ENCODE measurements at regions not wholly inside any gene's neighbourhood (a gene's known extent, or its start where the extent isn't known, plus 50 kb on each side); places are given as distances from the start of the nearest gene placed in this dataset.
A peak's percentile ranks its signal among the peaks of the same experiment; 100 is the strongest.

DNA sequence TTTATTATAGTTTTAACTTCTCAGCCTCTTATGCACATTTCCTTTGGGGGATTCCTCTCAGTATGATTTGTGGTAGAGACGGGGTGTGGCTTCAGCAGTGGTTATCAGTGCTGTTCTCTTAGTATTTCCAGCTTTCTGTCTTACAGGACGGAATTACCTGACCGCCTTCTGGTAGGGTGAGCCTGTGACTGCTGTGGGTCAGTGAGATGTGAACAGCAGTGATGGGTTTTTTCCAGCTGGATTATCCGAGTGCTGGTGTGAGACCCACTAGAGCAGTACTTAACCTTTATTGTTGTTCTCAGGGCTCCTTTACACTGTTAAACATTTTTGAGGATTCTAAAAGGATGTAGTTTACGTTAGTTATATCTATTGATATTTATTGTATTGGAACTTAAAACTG lies 135.2 kb downstream of the SLIT2 start:
- Mint-ChIP-seq H3K36me3 (ENCODE audit: insufficient read depth) (no peaks in the 10 kb centered on the region), H3K4me3 (no peak overlapping the region), H3K27me3 (no peaks in the 10 kb centered on the region), H3K27ac (ENCODE audit: low read depth) (no peak overlapping the region), H3K4me1 (no peaks in the 10 kb centered on the region), H3K9me3 (no peaks in the 10 kb centered on the region)
- ATAC-seq (replicated peaks; ENCODE audit: extremely low read depth, poor library complexity, severe bottlenecking) (no peak), DNase-seq (ENCODE audit: low spot score in 2 of 2) (no peak)

GRCh38 chr4:20391198-20391597 lies 139.5 kb downstream of the SLIT2 start:
- H3K4me3 Mint-ChIP-seq, result no peak overlapping the region
- H3K9me3 Mint-ChIP-seq, result no peaks in the 10 kb centered on the region
- H3K27ac Mint-ChIP-seq (ENCODE audit: low read depth), result no peak overlapping the region
- H3K27me3 Mint-ChIP-seq, result no peaks in the 10 kb centered on the region
- no peaks in the 10 kb centered on the region for H3K36me3 Mint-ChIP-seq (ENCODE audit: insufficient read depth)
- DNase-seq (ENCODE audit: low spot score in 2 of 2) (no peak), ATAC-seq (replicated peaks; ENCODE audit: extremely low read depth, poor library complexity, severe bottlenecking) (no peak)
- no peaks in the 10 kb centered on the region for H3K4me1 Mint-ChIP-seq

- H3K36me3 Mint-ChIP-seq (ENCODE audit: insufficient read depth), result no peaks in the 10 kb centered on the region
- no peak for DNase-seq (ENCODE audit: low spot score in 2 of 2)
- no peak overlapping the region for H3K27ac Mint-ChIP-seq (ENCODE audit: low read depth)
- no peak overlapping the region for H3K4me3 Mint-ChIP-seq
- H3K27me3 Mint-ChIP-seq, result no peaks in the 10 kb centered on the region
- no peaks in the 10 kb centered on the region for H3K9me3 Mint-ChIP-seq
- no peak for ATAC-seq (replicated peaks; ENCODE audit: extremely low read depth, poor library complexity, severe bottlenecking)
- H3K4me1 Mint-ChIP-seq, result no peaks in the 10 kb centered on the region
Observed at GRCh38 chr4:20391912-20392311, 140.2 kb downstream of the SLIT2 start.

DNA sequence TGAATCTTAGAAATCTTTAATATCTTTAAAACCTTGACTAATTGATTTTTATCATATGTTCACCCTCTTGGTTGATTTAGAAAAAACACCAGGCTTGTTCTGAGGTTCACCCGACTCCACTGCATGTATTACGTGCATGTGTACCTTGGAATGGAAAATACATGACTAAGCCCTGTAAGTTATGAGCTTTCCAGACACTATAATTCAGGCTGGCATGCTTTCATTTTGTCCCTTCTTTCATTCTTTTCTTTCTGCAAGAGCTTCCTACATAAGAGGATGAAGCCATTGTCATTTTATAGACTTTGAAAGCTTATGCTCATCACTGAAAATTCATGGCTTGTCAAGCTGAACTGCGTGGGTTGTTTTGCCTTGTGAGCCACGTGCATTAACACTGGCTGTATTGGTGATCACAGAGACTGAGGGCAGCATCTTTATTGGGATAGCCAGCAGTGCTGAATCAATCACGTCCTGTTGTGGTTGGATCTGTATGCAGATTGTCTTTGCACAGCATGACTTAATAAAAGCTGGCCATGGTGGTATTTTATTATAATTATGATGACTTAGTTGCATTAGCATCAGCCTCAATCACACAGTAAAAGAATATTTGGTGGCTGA lies 141.9 kb downstream of the SLIT2 start:
- Mint-ChIP-seq H3K9me3 (no peaks in the 10 kb centered on the region), H3K27ac (ENCODE audit: low read depth) (no peak overlapping the region), H3K4me1 (no peaks in the 10 kb centered on the region), H3K36me3 (ENCODE audit: insufficient read depth) (no peaks in the 10 kb centered on the region), H3K4me3 (no peak overlapping the region), H3K27me3 (no peaks in the 10 kb centered on the region)
- ATAC-seq (replicated peaks; ENCODE audit: extremely low read depth, poor library complexity, severe bottlenecking), result no peak
- no peak for DNase-seq (ENCODE audit: low spot score in 2 of 2)

- H3K9me3 Mint-ChIP-seq, result no peaks in the 10 kb centered on the region
- ATAC-seq (replicated peaks; ENCODE audit: extremely low read depth, poor library complexity, severe bottlenecking) (no peak), DNase-seq (ENCODE audit: low spot score in 2 of 2) (no peak)
- H3K27ac Mint-ChIP-seq (ENCODE audit: low read depth), result no peak overlapping the region
- H3K4me3 Mint-ChIP-seq, result no peak overlapping the region
- H3K27me3 Mint-ChIP-seq, result no peaks in the 10 kb centered on the region
- H3K4me1 Mint-ChIP-seq, result no peaks in the 10 kb centered on the region
- H3K36me3 Mint-ChIP-seq (ENCODE audit: insufficient read depth), result no peaks in the 10 kb centered on the region
Observed at GRCh38 chr4:20394512-20394911, 142.8 kb downstream of the SLIT2 start.

- ATAC-seq (replicated peaks; ENCODE audit: extremely low read depth, poor library complexity, severe bottlenecking), result no peak
- no peak overlapping the region for H3K27ac Mint-ChIP-seq (ENCODE audit: low read depth)
- no peak for DNase-seq (ENCODE audit: low spot score in 2 of 2)
- H3K9me3 Mint-ChIP-seq, result no peaks in the 10 kb centered on the region
- no peaks in the 10 kb centered on the region for H3K27me3 Mint-ChIP-seq
- no peaks in the 10 kb centered on the region for H3K36me3 Mint-ChIP-seq (ENCODE audit: insufficient read depth)
- H3K4me1 Mint-ChIP-seq, result no peaks in the 10 kb centered on the region
- no peak overlapping the region for H3K4me3 Mint-ChIP-seq
Observed at GRCh38 chr4:20395160-20395773, 143.6 kb downstream of the SLIT2 start.

DNA sequence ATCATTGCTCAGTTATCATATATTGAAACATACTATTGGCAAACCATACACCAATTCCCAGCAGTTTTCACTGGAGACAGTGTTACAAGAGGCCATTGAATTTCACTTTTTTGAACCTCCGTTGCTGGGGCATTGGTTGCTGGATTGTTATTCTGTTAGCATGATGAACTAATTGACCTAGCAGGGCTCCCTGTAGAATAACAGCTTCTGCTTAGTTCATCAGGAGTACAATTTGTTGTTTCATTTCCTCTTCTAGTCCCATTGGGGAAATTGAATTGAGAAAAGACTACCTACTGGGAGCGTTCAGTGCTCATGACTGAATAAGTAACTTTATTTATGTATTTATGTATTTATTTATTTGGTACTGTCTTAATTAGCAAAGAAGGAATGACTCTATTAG lies 151.6 kb downstream of the SLIT2 start:
- Mint-ChIP-seq H3K27ac (ENCODE audit: low read depth) (no peak overlapping the region), H3K9me3 (no peaks in the 10 kb centered on the region), H3K4me3 (no peak overlapping the region), H3K36me3 (ENCODE audit: insufficient read depth) (no peaks in the 10 kb centered on the region), H3K4me1 (no peaks in the 10 kb centered on the region), H3K27me3 (no peaks in the 10 kb centered on the region)
- DNase-seq (ENCODE audit: low spot score in 2 of 2) (no peak), ATAC-seq (replicated peaks; ENCODE audit: extremely low read depth, poor library complexity, severe bottlenecking) (no peak)

GRCh38 chr4:20403846-20404245 lies 152.1 kb downstream of the SLIT2 start:
- no peaks in the 10 kb centered on the region for H3K27me3 Mint-ChIP-seq
- H3K4me3 Mint-ChIP-seq, result no peak overlapping the region
- DNase-seq (ENCODE audit: low spot score in 2 of 2), result no peak
- H3K9me3 Mint-ChIP-seq, result no peaks in the 10 kb centered on the region
- ATAC-seq (replicated peaks; ENCODE audit: extremely low read depth, poor library complexity, severe bottlenecking), result no peak
- no peaks in the 10 kb centered on the region for H3K36me3 Mint-ChIP-seq (ENCODE audit: insufficient read depth)
- no peaks in the 10 kb centered on the region for H3K4me1 Mint-ChIP-seq
- H3K27ac Mint-ChIP-seq (ENCODE audit: low read depth), result no peak overlapping the region

- H3K9me3 Mint-ChIP-seq, result no peaks in the 10 kb centered on the region
- ATAC-seq (replicated peaks; ENCODE audit: extremely low read depth, poor library complexity, severe bottlenecking) (no peak), DNase-seq (ENCODE audit: low spot score in 2 of 2) (no peak)
- H3K27ac Mint-ChIP-seq (ENCODE audit: low read depth), result no peak overlapping the region
- H3K27me3 Mint-ChIP-seq, result no peaks in the 10 kb centered on the region
- no peaks in the 10 kb centered on the region for H3K36me3 Mint-ChIP-seq (ENCODE audit: insufficient read depth)
- no peaks in the 10 kb centered on the region for H3K4me1 Mint-ChIP-seq
- no peak overlapping the region for H3K4me3 Mint-ChIP-seq
Observed at GRCh38 chr4:20408611-20409010, 156.9 kb downstream of the SLIT2 start.

GRCh38 chr4:20412072-20412471 lies 160.4 kb downstream of the SLIT2 start:
- ATAC-seq (replicated peaks; ENCODE audit: extremely low read depth, poor library complexity, severe bottlenecking) (no peak), DNase-seq (ENCODE audit: low spot score in 2 of 2) (no peak)
- H3K27me3 Mint-ChIP-seq, result no peaks in the 10 kb centered on the region
- no peak overlapping the region for H3K27ac Mint-ChIP-seq (ENCODE audit: low read depth)
- H3K9me3 Mint-ChIP-seq, result no peaks in the 10 kb centered on the region
- H3K4me3 Mint-ChIP-seq, result no peak overlapping the region
- no peaks in the 10 kb centered on the region for H3K4me1 Mint-ChIP-seq
- H3K36me3 Mint-ChIP-seq (ENCODE audit: insufficient read depth), result no peaks in the 10 kb centered on the region

DNA sequence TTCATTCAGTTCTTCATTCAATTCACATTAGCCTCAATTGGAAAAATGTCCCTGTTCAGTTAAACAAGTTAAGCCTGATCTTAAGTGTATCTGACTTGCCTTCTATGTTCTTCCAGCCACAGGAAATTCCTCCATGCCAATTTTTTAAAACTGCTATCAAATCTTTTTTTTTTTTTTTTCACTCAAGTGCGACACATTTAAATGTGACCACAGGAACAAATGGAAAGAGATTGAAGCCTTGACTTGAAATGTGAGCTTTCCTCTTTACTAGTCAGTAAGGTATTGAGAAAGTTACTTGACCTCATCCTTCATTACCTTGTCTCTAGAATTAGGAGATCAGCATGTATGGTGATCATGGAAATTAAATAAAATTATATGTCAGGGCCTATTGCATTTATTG lies 165.1 kb downstream of the SLIT2 start:
- Mint-ChIP-seq H3K36me3 (ENCODE audit: insufficient read depth) (no peaks in the 10 kb centered on the region), H3K27ac (ENCODE audit: low read depth) (no peak overlapping the region), H3K4me3 (no peak overlapping the region), H3K27me3 (no peaks in the 10 kb centered on the region), H3K4me1 (no peaks in the 10 kb centered on the region), H3K9me3 (no peaks in the 10 kb centered on the region)
- ATAC-seq (replicated peaks; ENCODE audit: extremely low read depth, poor library complexity, severe bottlenecking) (no peak), DNase-seq (ENCODE audit: low spot score in 2 of 2) (no peak)

- no peaks in the 10 kb centered on the region for H3K9me3 Mint-ChIP-seq
- peak; percentile 74 for ATAC-seq (replicated peaks; ENCODE audit: extremely low read depth, poor library complexity, severe bottlenecking)
- no peaks in the 10 kb centered on the region for H3K36me3 Mint-ChIP-seq (ENCODE audit: insufficient read depth)
- no peaks in the 10 kb centered on the region for H3K27me3 Mint-ChIP-seq
- no peak overlapping the region for H3K27ac Mint-ChIP-seq (ENCODE audit: low read depth)
- H3K4me3 Mint-ChIP-seq, result no peak overlapping the region
- no peaks in the 10 kb centered on the region for H3K4me1 Mint-ChIP-seq
- DNase-seq (ENCODE audit: low spot score in 2 of 2), result no peak
Observed at GRCh38 chr4:20418861-20419451, 167.3 kb downstream of the SLIT2 start.

- H3K4me3 Mint-ChIP-seq, result no peak overlapping the region
- H3K4me1 Mint-ChIP-seq, result no peaks in the 10 kb centered on the region
- DNase-seq (ENCODE audit: low spot score in 2 of 2), result no peak
- H3K36me3 Mint-ChIP-seq (ENCODE audit: insufficient read depth), result no peaks in the 10 kb centered on the region
- no peaks in the 10 kb centered on the region for H3K9me3 Mint-ChIP-seq
- ATAC-seq (replicated peaks; ENCODE audit: extremely low read depth, poor library complexity, severe bottlenecking), result no peak
- H3K27ac Mint-ChIP-seq (ENCODE audit: low read depth), result no peak overlapping the region
- no peaks in the 10 kb centered on the region for H3K27me3 Mint-ChIP-seq
Observed at GRCh38 chr4:20420916-20421602, 169.4 kb downstream of the SLIT2 start.
